HG02870 (cell line): ENCODE measurements at regions not wholly inside any gene's neighbourhood (a gene's known extent, or its start where the extent isn't known, plus 50 kb on each side); places are given as distances from the start of the nearest gene placed in this dataset.

Experiments used
- ATAC-seq: cut with Tn5 transposase; IDR thresholded peaks from one replicate; pipeline ENCODE4 v1.9.1; 2021; ENCODE audit warnings: mild to moderate bottlenecking, moderate library complexity; ENCODE audit not compliant: unreplicated experiment

DNA sequence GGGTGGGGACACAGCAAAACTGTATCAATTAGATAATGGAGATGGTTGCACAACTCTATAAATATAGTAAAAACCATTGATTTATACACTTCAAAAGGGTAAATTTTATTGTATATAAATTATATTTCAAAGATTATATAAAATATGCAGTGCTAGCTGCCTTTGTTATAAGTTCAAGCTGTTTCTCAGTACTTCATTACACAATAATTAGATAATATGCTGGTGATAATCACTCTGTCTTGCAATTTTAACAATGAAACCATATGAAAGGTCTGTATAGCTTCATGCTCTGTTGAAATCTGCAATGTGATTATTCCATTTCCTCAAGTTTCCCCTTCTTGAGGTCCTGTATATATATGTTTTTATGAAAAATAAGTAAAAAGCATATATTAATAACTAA, 73.4 kb upstream of the PLS3 start:
- no peak for ATAC-seq

DNA sequence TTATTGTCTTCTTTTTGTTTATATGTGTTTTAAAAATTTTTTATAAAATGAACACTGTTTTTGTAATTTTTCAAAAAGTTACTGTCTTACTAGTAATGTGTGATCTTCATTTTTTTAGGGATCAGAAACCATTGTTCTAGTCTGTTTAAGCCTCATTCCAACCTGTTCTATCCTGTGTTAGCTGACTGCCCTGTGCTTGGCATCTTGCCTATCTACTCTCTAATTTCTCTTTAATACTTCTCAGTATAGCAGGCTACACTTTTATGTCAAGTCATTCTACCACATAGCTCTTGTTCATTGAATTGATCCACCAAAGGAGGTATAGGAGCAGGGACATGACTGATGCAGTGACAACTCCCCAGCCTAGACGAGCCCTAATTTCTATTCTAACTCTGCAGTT, 70.2 kb upstream of the PLS3 start:
- ATAC-seq = no peak

DNA sequence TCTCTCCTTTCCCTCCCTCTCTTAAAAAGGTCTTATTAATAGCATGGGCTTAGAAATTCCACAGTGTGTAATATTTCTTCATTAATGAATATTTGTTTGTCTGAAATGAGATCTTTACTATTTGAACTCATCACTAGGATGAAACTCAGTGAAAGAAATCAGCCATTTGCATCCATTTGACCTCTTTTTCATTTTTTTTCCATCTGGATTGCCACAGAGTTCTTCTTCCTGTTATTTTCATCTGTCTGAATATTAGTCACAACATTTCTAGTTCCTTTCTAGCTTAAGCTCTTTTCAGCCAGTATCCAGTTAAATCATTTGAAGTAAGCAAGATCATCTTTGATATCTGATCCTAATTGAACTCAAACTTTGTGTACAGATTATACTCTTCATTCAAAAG, 69.2 kb upstream of the PLS3 start:
- no peak for ATAC-seq

DNA sequence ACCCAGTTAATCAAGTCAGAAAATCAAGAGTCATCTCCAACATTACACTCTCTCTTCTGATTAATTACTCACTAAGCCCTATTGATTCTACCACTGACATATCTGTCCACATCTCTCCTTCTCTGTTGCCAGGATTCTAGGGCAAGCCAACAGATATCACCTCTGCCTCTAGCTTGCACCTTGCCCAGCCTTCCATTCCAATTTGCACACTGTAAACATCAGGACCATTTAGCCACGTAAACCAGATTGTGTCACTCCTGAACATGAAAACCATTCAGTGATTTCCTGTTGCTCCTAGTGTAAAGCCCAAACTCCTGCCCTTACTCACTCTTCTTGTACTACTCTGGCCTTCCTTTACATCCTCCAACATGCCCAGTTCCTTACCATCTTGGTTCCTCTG, 68.0 kb upstream of the PLS3 start:
- no peak for ATAC-seq

DNA sequence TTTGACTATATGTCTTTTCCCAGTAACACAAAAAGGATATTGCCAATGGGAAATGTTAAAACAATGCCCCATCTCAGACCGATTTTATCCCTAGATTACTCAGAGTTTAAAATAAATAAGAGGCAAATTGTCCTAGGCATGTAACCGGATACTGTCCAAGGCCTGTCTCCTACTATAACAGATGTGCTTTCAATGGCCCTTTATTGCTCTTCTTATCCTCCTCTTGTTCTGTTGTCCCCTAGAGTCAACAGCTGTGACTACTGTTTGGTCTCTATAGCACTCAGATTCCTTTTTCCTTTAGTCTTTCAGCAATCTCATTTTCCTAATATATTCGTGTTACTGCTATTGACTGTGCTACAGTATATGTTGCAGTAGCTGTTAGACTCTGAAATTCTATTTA, 66.8 kb upstream of the PLS3 start:
- no peak for ATAC-seq

DNA sequence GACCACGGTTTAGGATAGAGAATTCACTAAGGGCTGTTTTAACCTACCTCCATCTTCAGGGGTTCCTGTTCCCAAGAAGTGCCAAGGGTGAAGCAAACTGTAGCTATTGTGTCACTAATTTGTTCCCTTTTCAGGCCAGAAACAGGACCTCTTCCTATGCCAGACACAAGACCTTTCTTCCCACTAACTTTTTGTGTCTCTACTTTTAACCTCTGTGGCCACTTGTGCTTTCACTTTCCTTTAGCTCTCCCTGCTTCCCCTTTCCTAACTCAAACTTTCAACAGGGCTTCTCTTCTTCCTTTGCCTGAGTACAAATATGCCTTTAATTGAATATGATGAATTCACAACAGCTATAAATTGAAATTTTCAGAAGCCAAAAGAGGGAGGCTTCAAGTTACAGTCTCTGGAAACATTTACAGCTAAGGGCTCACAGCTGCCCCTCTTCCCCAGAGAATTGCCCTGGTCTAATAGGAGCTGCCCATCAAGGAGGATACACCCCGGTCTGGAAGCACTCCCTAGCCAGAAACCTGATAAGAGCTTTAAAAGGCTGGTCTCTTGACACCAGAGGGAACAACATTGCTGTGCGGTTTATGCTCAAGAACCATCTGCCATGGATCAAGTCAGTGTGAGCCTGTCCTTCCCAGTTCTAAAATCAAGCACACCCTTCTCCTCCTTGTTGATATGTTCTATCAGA, 61.7 kb upstream of the PLS3 start:
- peak; percentile 52 for ATAC-seq

DNA sequence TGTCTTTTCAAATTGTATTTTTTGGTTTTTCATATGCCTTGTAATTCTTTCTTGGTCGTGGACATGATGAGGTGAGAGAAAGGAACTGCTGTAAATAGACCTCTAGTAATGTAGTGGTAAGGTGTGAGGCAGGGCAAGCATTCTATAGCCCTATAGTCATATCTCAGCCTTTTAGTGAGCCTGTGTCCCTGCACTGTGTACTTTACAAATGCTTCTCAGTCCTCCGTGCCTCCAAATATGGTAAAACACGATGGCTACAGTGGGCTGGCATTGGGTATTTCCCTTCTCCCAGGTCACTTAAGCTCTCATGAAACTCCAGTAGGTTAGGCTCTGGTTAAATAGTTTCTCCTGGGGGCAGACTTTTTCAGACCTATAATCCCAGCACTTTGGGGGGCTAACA, 57.9 kb upstream of the PLS3 start:
- ATAC-seq = no peak

DNA sequence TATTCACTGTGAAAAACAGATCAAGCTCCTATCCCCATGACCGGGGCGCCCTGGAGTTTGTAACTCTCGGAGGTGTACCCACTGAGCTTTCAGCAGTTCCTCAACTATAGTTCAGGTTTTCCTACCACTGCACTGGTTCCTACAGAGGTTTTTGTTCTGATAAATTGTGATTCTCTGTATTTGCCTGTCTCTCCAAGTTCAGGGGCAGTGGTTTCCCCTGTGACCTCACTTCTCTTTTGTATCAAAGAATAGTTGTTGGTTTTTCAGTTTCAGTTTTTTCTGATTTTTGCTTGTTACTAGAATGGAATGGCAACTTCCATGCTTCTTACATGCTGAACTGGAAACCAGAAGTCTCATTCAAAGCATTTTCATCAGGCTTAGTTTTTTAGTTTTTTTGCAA, 56.8 kb upstream of the PLS3 start:
- ATAC-seq = peak; percentile 71
